Breast epithelium (tissue), 3 donors: ENCODE measurements at regions not wholly inside any gene's neighbourhood (a gene's known extent, or its start where the extent isn't known, plus 50 kb on each side); places are given as distances from the start of the nearest gene placed in this dataset.

Experiments
- POLR2AphosphoS5 ChIP-seq, 3 donors: sonication (generic); formaldehyde crosslinking; IDR thresholded peaks; one replicate each; pipeline ENCODE4 v1.6.1; 2017; ENCODE audit warnings: antibody characterized with exemption in 3 of 3
- TF ChIP-seq, protein P1 (sequence below), 3 donors: fragments of 450-650 bp; IDR thresholded peaks; one replicate each; pipeline ENCODE4 v1.5.1; 2016 to 2017; ENCODE audit warnings: antibody characterized with exemption in 3 of 3, mild to moderate bottlenecking in 3 of 3, moderate library complexity in 3 of 3

GRCh38 chr15:53911431-53911830, 66.8 kb upstream of the UNC13C start:
- TF ChIP-seq, protein P1, sequence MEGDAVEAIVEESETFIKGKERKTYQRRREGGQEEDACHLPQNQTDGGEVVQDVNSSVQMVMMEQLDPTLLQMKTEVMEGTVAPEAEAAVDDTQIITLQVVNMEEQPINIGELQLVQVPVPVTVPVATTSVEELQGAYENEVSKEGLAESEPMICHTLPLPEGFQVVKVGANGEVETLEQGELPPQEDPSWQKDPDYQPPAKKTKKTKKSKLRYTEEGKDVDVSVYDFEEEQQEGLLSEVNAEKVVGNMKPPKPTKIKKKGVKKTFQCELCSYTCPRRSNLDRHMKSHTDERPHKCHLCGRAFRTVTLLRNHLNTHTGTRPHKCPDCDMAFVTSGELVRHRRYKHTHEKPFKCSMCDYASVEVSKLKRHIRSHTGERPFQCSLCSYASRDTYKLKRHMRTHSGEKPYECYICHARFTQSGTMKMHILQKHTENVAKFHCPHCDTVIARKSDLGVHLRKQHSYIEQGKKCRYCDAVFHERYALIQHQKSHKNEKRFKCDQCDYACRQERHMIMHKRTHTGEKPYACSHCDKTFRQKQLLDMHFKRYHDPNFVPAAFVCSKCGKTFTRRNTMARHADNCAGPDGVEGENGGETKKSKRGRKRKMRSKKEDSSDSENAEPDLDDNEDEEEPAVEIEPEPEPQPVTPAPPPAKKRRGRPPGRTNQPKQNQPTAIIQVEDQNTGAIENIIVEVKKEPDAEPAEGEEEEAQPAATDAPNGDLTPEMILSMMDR (IDR thresholded peaks at IDR 0.05), result no peak
- TF ChIP-seq POLR2AphosphoS5 (IDR thresholded peaks at IDR 0.05), result no peak
